ENCODE measurements at regions not wholly inside any gene's neighbourhood (a gene's known extent, or its start where the extent isn't known, plus 50 kb on each side); places are given as distances from the start of the nearest gene placed in this dataset.

DNA sequence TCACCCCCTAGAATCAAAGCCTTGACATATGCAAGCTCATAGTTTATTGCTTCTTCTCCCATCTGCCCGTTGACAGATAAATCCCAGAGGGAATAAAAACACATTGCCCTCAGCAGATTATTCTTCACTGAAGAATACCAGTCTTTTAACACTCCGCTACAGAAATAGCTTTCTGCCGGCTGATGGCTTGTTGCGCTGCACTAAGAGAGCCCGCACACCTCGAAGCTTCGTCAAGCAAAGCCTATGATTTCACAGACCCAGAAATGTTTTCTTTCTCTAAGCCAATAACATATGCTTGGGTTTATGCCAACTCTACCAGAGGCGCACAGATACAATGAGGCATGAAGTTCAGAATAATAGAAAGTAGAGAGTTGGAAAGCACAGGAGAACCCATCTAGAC lies 208.9 kb upstream of the FOXQ1 start:
- no peak for DNase-seq
- intact Hi-C loops (cut with micrococcal nuclease): no loop called here
- peaks cover 7% of the 10 kb centered on the region for H3K9me3 ChIP-seq (replicated peaks)
- no peak overlapping the region for H3K27ac ChIP-seq (replicated peaks)
- TF ChIP-seq, protein P1, sequence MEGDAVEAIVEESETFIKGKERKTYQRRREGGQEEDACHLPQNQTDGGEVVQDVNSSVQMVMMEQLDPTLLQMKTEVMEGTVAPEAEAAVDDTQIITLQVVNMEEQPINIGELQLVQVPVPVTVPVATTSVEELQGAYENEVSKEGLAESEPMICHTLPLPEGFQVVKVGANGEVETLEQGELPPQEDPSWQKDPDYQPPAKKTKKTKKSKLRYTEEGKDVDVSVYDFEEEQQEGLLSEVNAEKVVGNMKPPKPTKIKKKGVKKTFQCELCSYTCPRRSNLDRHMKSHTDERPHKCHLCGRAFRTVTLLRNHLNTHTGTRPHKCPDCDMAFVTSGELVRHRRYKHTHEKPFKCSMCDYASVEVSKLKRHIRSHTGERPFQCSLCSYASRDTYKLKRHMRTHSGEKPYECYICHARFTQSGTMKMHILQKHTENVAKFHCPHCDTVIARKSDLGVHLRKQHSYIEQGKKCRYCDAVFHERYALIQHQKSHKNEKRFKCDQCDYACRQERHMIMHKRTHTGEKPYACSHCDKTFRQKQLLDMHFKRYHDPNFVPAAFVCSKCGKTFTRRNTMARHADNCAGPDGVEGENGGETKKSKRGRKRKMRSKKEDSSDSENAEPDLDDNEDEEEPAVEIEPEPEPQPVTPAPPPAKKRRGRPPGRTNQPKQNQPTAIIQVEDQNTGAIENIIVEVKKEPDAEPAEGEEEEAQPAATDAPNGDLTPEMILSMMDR (IDR thresholded peaks at IDR 0.05; ENCODE audit: borderline replicate concordance): no peak
- peaks cover 77% of the 10 kb centered on the region for H3K27me3 ChIP-seq (ENCODE audit: low read depth)
- H3K4me3 ChIP-seq: no peak overlapping the region
- H3K4me1 ChIP-seq: peaks cover 10% of the 10 kb centered on the region
- H3K36me3 ChIP-seq: no peaks in the 10 kb centered on the region

DNA sequence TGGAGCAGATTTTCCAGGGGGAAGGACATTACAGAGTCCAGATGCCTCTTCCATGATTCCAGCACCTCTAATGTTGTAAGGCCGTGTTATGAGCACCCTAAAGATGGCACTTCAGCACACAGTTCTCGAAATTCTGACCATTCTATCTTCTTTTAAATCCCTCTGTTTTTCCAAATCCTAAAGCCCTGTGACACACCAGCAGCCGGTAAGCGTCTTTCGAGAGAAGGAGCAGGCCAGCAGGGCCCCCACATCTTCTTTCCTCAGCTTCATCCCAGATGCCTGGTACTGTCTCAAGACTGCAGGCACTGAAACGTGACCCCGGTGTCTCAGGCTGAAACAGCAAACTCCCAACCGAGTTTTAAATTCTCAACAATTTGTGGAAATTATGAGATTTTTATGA lies 211.6 kb upstream of the FOXQ1 start:
- Histone ChIP-seq H3K4me1 (peaks cover 10% of the 10 kb centered on the region), H3K36me3 (no peaks in the 10 kb centered on the region), H3K27ac (replicated peaks) (no peak overlapping the region), H3K9me3 (replicated peaks) (no peaks in the 10 kb centered on the region), H3K4me3 (no peak overlapping the region), H3K27me3 (ENCODE audit: low read depth) (peaks cover 67% of the 10 kb centered on the region)
- no peak for DNase-seq
- intact Hi-C loops (cut with micrococcal nuclease): no loop called here
- TF ChIP-seq, protein P1 (IDR thresholded peaks at IDR 0.05; ENCODE audit: borderline replicate concordance): no peak

DNA sequence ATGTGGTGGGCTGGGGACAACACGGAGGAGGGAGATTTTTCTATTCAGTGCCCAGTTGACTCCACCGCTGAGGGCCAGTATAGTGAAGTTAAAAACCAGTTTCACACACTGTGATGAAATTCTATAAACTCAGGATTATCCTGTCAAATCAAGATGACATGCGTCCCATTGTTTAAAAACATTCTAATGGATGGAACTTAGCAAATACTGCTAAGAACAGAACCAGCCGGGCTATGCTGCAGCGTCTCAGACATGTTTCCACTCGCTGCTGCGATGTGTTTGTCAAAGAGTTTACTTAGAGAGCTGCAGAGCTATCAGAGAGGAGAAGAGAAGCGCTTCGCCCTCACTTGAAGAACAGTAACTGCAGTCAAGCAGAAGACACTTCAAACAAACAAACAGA lies 212.6 kb upstream of the FOXQ1 start:
- intact Hi-C loops (cut with micrococcal nuclease): no loop called here
- Histone ChIP-seq H3K4me3 (no peak overlapping the region), H3K4me1 (peaks cover 10% of the 10 kb centered on the region), H3K9me3 (replicated peaks) (no peaks in the 10 kb centered on the region), H3K36me3 (no peaks in the 10 kb centered on the region), H3K27me3 (ENCODE audit: low read depth) (peaks cover 57% of the 10 kb centered on the region), H3K27ac (replicated peaks) (no peak overlapping the region)
- no peak for DNase-seq
- TF ChIP-seq, protein P1 (IDR thresholded peaks at IDR 0.05; ENCODE audit: borderline replicate concordance): no peak

DNA sequence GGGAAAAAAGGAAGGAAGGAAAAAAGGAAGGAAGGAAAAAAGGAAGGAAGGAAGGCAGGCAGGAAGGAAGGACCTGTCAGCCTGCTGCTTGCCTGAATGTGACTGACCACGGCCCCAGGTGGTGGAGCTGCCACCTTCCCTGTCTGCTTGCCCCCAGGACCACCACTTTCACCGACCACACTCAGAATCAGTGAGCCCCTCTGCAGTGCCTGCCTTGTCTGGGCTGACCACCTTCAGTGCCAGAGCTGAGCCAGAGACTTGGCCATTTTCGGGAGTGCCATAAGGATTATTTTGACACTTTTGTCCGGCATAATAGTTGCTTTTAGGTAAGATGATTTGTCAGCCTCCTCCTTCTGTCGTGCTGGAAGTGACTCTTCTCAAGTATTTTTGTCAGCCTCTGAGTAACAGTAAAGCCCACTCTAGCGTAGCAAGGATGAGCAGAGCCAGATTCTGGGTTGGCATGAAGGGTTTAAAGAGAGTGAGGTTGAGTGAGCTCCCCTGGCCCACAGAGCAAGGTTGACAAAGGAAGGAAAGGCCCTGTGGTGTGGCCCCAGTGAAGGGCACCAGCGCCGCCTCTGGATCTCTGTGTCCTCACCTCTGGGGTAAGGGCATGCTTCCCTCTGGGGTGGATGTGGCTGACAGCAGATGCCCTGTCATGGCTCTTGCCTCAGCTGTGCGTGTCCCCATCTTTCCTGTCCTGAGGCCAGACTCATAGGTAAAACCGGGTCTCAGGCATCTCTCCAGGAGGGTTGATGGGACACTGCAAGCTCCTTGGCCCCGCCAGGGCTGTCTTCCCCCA lies 214.7 kb upstream of the FOXQ1 start:
- intact Hi-C loops (cut with micrococcal nuclease): no loop called here

DNA sequence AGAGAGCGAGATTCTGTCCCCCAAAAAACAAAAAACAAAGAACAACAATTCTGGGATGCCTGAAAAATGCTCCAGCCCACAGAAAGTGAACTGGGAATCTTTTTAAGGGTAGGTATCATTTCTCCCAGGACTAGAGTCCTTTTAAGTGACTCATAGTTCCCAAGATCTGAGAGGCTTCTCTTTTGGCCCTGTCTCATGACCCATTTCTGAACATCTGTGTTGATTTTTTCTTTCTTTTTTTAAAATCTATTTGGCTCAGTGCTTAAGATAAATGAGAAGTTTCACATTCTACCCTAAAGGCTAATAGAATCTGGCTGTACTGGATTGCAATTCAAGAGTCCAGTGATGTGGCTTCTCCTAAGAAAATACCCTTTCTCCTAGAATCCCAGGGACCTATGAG lies 217.6 kb upstream of the FOXQ1 start:
- intact Hi-C loops (cut with micrococcal nuclease): no loop called here
- TF ChIP-seq, protein P1 (IDR thresholded peaks at IDR 0.05; ENCODE audit: borderline replicate concordance): no peak
- Histone ChIP-seq H3K36me3 (no peaks in the 10 kb centered on the region), H3K27me3 (ENCODE audit: low read depth) (peaks cover 32% of the 10 kb centered on the region), H3K4me3 (no peak overlapping the region), H3K4me1 (no peaks in the 10 kb centered on the region), H3K9me3 (replicated peaks) (no peaks in the 10 kb centered on the region), H3K27ac (replicated peaks) (peak overlapping the region; percentile 12)
- no peak for DNase-seq

More for the DNA sequence above, 214.7 kb upstream of the FOXQ1 start:
- Histone ChIP-seq H3K4me3 (no peak overlapping the region), H3K27ac (replicated peaks) (no peak overlapping the region), H3K36me3 (no peaks in the 10 kb centered on the region), H3K4me1 (no peaks in the 10 kb centered on the region), H3K27me3 (ENCODE audit: low read depth) (peaks cover 49% of the 10 kb centered on the region), H3K9me3 (replicated peaks) (no peaks in the 10 kb centered on the region)
- no peak for DNase-seq
- TF ChIP-seq, protein P1 (IDR thresholded peaks at IDR 0.05; ENCODE audit: borderline replicate concordance): no peak

All from left ventricle myocardium inferior (tissue), 1 donor.